Ramos (cell line): ENCODE measurements at regions not wholly inside any gene's neighbourhood (a gene's known extent, or its start where the extent isn't known, plus 50 kb on each side); places are given as distances from the start of the nearest gene placed in this dataset.

ENCODE experiments used
- in situ Hi-C: fragments of 300-500 bp; cut with MboI; formaldehyde crosslinking; loops from one replicate; pipeline ENCODE4 v1.14.3; 2022; ENCODE audit warnings: low sequenced_read_pairs; ENCODE audit not compliant: unreplicated experiment

- in situ Hi-C loops: no loop called here
Measured at GRCh38 chr5:104247260-104247659, 684.7 kb upstream of the NUDT12 start.

GRCh38 chr5:104241046-104241445 lies 678.5 kb upstream of the NUDT12 start:
- in situ Hi-C loops: no loop called here

DNA sequence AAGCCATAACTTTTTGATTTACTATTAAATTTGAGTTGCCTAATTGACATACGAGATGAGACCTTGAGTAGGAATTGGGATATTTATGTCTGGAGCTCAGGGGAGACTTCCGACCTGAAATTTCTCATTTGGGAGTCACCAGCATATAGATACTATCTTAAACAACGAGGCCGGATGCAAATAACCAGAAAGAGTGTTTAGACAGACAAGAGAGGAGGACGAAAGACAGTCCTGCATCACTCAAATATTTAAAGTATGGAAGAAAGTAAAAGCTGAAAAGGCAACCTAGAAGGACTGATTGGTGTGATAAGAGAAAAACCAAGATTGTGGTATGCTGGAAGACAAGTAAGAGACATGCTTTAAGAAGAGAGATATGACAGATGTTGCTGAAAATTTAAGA lies 675.0 kb upstream of the NUDT12 start:
- in situ Hi-C loops: no loop called here

DNA sequence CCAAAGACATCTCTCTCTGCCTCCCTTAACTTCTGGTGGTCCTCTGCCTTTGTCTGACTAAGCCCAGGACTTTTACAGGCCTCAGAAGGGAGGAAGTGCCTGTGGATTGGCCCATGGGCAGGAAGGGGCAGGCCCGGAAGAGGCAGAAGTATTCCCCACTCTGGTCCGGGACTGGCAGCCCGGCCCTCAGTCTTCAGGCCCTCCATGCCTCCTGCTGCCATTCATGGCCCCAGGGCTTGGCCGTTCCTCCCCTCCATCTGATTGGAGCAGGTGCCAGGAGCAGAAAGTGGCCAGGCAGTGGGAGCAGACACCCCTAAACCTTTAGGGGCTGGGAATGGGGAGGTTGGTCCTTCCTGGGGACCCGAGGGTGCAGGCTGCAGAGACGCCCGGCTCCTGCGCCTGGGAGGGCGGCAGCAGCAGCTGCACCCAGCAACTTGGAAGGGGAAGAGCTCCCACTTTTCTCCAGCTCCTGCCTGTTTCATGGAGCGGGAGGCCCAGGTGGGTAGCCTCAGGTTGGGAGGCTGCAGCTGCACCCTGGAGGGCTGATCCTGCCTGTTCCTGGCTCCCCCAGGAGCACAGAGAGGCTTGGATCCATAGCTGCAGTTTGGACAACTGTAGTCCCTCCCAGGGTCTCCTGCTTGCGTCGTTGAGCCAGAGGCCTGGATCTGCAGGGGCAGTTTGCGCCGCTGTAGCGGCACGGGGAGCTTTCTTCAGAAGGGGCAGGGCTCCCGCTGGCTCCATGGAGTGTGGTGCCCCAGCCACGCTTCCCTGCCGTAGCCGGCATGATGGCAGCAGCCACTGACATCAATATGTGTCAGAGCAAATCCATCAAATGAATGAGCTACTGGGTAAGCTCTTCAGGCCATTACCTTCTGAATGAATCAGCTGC lies 661.5 kb upstream of the NUDT12 start:
- in situ Hi-C loops: no loop called here

- in situ Hi-C loops: no loop called here
Measured at GRCh38 chr5:104218200-104218599, 655.6 kb upstream of the NUDT12 start.

DNA sequence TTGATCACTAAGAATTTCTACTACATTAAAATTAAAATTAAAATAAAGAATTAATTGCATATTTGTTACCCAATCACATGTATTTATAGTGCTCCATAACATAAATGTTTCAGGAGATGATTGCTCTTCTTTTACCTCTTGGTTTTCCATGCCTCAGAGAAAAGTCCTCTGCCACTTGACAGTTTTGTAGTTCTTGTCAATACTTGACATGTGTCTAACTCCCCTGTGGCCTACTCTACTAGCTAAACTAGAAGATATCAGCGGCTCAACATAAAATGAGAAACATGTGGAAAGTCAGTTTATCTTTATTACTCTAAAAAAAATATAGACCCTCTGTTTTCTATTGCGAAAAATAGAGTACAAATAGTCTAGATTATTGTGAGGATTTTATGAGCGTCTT lies 650.6 kb upstream of the NUDT12 start:
- in situ Hi-C loops: no loop called here

GRCh38 chr5:104199771-104200170 lies 637.2 kb upstream of the NUDT12 start:
- in situ Hi-C loops: loop anchor here (25.0 kb wide), 1 partner anchor 637 kb away; the partner anchor contains the start of gene NUDT12

- in situ Hi-C loops: loop anchor here (25.0 kb wide), 1 partner anchor 636 kb away; the partner anchor contains the start of gene NUDT12
Measured at GRCh38 chr5:104198156-104198555, 635.6 kb upstream of the NUDT12 start.

GRCh38 chr5:104189909-104190308 lies 627.3 kb upstream of the NUDT12 start:
- in situ Hi-C loops: loop anchor here (25.0 kb wide), 1 partner anchor 628 kb away; the partner anchor contains the start of gene NUDT12

GRCh38 chr5:104189031-104189430 lies 626.4 kb upstream of the NUDT12 start:
- in situ Hi-C loops: loop anchor here (25.0 kb wide), 1 partner anchor 627 kb away; the partner anchor contains the start of gene NUDT12

DNA sequence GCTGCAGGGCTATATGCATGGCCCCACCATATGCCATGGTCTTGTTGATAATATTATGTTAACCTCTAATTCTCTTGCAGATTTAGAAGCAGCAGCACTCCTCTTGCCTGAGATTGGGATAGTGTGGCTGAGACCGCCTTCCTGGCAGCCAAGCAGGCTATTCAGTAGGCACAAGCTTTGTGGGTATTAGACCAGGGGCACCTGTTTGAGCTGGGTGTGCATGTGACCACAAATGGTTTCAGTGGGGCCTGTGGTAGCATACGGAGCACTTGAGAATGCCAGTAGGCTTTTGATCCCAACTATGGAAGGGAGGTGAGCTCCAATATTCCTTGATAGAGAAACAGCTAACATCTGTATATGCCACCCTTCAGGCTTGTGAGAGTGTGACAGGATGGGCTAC lies 625.1 kb upstream of the NUDT12 start:
- in situ Hi-C loops: loop anchor here (25.0 kb wide), 1 partner anchor 625 kb away; the partner anchor contains the start of gene NUDT12

DNA sequence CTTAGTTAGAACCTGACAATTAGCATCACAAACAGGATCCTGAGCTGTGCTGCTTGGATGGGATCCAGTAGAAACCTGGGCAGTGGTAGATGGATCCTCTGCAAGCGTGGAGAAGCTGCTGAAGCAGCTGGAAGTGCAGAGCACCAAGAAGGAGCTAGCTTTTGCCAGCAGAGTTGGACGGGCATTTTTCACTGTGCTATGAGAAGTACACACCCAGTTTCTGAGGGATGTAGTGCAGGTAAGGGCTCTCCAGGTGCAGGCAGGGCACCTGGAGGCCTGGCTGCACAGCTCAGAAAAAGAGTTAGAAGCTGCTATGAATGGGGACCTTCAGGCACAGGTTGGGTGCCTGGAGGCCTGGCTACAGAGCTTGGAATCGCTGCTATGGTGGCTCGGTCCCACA lies 623.9 kb upstream of the NUDT12 start:
- in situ Hi-C loops: loop anchor here (25.0 kb wide), 1 partner anchor 624 kb away; the partner anchor contains the start of gene NUDT12

DNA sequence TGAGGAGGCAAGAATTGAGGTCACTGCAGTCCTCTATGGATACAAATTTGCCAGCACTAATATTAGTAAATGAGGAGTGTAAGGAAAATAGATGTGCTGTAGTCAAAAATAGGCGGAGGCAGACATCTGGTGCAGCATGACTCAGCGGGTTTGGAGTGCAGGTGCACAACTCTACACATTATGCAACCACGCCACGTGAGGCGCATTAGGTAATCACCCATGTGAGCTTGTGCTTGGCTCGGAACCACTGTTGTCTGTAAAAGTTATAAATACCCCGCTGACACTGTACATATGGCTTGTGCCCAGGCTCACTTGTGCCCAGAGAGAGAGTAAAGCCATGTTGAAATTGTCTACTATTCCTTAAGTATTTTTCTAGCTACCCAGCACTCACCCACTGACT lies 623.5 kb upstream of the NUDT12 start:
- in situ Hi-C loops: loop anchor here (25.0 kb wide), 1 partner anchor 624 kb away; the partner anchor contains the start of gene NUDT12

GRCh38 chr5:104184264-104184663 lies 621.7 kb upstream of the NUDT12 start:
- in situ Hi-C loops: loop anchor here (25.0 kb wide), 1 partner anchor 622 kb away; the partner anchor contains the start of gene NUDT12

GRCh38 chr5:104178829-104179456 lies 616.4 kb upstream of the NUDT12 start:
- in situ Hi-C loops: loop anchor here (25.0 kb wide), 1 partner anchor 617 kb away; the partner anchor contains the start of gene NUDT12

- in situ Hi-C loops: loop anchor here (25.0 kb wide), 1 partner anchor 616 kb away; the partner anchor contains the start of gene NUDT12
Measured at GRCh38 chr5:104178066-104178465, 615.5 kb upstream of the NUDT12 start.

DNA sequence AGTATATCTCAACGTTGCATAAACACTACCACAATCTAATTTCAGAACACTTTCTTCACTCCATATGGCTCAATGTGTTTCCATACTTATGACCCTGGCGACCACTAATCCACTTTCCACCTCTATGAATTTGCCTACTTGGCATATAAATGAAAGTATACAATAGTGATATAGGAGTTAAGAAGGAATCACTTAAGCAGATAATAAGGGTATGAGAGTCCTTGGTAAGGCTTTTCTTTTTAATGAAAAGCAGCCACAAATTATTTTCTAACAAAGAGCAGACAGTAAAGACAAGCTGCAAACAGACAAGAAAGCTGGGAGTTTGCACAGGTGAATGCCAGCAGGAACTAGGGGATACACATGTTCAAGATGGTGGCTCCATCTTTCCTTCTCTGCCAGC lies 615.1 kb upstream of the NUDT12 start:
- in situ Hi-C loops: loop anchor here (25.0 kb wide), 1 partner anchor 615 kb away; the partner anchor contains the start of gene NUDT12

GRCh38 chr5:104172976-104173375 lies 610.4 kb upstream of the NUDT12 start:
- in situ Hi-C loops: no loop called here

DNA sequence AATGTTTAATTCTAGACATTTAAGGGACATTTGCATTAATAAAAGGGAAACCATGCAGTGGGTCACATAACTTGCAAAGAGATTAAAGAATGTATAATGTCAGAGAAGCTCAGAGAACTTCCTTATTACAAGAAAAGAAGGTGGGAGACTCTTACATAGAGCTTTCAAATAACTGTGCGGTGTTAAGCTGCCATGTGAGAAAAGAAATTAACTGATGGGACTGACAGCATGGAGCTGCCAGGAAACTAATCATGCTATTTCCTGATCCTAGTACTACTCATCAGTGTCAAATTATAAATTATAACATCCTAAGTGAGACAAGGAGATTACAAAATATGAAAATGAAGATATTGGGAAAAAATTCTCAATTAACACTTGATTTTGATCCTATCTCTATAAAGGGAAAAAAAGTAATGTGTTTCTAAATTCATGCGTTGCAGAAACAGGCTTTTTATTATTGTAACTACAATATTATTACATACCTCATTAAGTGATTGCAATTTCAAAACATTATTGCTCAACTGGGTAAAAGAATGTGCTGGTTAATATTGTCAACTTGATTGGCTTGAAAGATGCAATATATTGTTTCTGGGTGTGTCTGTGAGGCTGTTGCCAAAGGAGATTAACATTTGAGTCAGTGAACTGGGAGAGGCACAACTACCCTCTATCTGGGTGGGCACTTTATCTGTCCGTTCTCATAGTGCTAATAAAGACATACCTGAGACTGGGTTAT lies 609.5 kb upstream of the NUDT12 start:
- in situ Hi-C loops: no loop called here

DNA sequence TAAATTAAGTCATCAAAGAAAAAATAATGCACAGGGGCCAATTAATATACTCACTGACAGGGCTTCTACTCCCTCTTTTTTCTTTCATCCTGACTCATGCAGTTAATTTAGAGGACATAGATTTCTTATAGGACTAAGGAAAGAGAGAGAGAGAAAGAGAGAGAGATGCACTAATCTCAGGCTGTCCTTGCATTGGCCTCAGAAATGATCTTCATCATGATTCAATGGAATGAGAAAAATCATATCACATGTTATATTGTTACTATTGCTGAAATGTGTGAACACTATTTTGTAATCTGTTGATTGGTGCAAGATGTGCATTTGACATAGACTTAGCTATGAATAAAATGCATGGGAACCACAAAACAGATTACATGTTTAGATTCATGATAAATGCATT lies 608.3 kb upstream of the NUDT12 start:
- in situ Hi-C loops: no loop called here
